Fibroblast of lung (primary cell): ENCODE measurements at regions not wholly inside any gene's neighbourhood (a gene's known extent, or its start where the extent isn't known, plus 50 kb on each side); places are given as distances from the start of the nearest gene placed in this dataset.
A peak's percentile ranks its signal among the peaks of the same experiment; 100 is the strongest.

Experiments used
- DNase-seq, 2 donors: peaks; one replicate each; pipeline versions ENCODE4 v3.0.0 to v3.0.0-alpha.2; 2010; ENCODE audit warnings: low read depth in 2 of 2
- H2AFZ ChIP-seq: 2 replicates; pipeline ENCODE4 v1.5.1; 2012; ENCODE audit warnings: low read length, control low read depth, inconsistent platforms
- H3K27ac ChIP-seq: 2 replicates; pipeline ENCODE4 v1.5.1; 2011; ENCODE audit warnings: low read length, control low read depth; ENCODE audit not compliant: insufficient read depth
- H3K27me3 ChIP-seq: 2 replicates; pipeline ENCODE4 v1.5.1; 2011; ENCODE audit warnings: mild to moderate bottlenecking, low read length; ENCODE audit not compliant: control insufficient read depth, insufficient read depth
- H3K36me3 ChIP-seq: 2 replicates; pipeline ENCODE4 v1.5.1; 2011; ENCODE audit warnings: low read length; ENCODE audit not compliant: control insufficient read depth, insufficient read depth
- H3K4me1 ChIP-seq: 2 replicates; pipeline ENCODE4 v1.5.1; 2011; ENCODE audit warnings: low read length; ENCODE audit not compliant: control insufficient read depth, insufficient read depth; ENCODE audit errors: extremely low read depth
- H3K4me2 ChIP-seq: 2 replicates; pipeline ENCODE4 v1.5.1; 2011; ENCODE audit warnings: low read length, control low read depth; ENCODE audit not compliant: insufficient read depth; ENCODE audit errors: extremely low read depth
- H3K4me3 ChIP-seq, 4 experiments: fragments of 200-600 bp in 1 of 4; sonication (generic) in 1 of 4; replicated peaks in 1 of 4; 2 replicates each; pipeline ENCODE4 v1.5.1; 2011 to 2016; ENCODE audit warnings: low read length in 4 of 4, low read depth in 3 of 4, mild to moderate bottlenecking in 3 of 4, control low read depth in 2 of 4, inconsistent platforms in 1 of 4, mixed read lengths in 1 of 4; ENCODE audit not compliant: insufficient read depth in 1 of 4; ENCODE audit errors: control extremely low read depth in 1 of 4
- H3K79me2 ChIP-seq: 2 replicates; pipeline ENCODE4 v1.5.1; 2012; ENCODE audit warnings: mild to moderate bottlenecking, low read length, inconsistent platforms; ENCODE audit not compliant: control insufficient read depth, insufficient read depth
- H3K9ac ChIP-seq: 2 replicates; pipeline ENCODE4 v1.5.1; 2011; ENCODE audit warnings: mild to moderate bottlenecking, low read length, control low read depth; ENCODE audit not compliant: insufficient read depth
- H3K9me3 ChIP-seq: 2 replicates; pipeline ENCODE4 v1.5.1; 2012; ENCODE audit warnings: low read depth, low read length; ENCODE audit not compliant: control insufficient read depth, insufficient read depth
- H4K20me1 ChIP-seq: 2 replicates; pipeline ENCODE4 v1.5.1; 2011; ENCODE audit warnings: low read length; ENCODE audit not compliant: control insufficient read depth, insufficient read depth; ENCODE audit errors: extremely low read depth
- EZH2 ChIP-seq: IDR thresholded peaks from 2 replicates; pipeline ENCODE4 v1.5.1; 2012; ENCODE audit warnings: low read length, control low read depth, mild to moderate bottlenecking; ENCODE audit errors: missing control alignments
- TF ChIP-seq, protein P1 (sequence below), 2 donors: IDR thresholded peaks in 1 of 2; conservative IDR thresholded peaks in 1 of 2; 1 replicate in 1 of 2; 2 replicates in 1 of 2; pipeline ENCODE4 v1.5.1; 2011 to 2012; ENCODE audit warnings: low read length in 2 of 2, control low read depth in 1 of 2, inconsistent platforms in 1 of 2, low read depth in 1 of 2, mild to moderate bottlenecking in 1 of 2

DNA sequence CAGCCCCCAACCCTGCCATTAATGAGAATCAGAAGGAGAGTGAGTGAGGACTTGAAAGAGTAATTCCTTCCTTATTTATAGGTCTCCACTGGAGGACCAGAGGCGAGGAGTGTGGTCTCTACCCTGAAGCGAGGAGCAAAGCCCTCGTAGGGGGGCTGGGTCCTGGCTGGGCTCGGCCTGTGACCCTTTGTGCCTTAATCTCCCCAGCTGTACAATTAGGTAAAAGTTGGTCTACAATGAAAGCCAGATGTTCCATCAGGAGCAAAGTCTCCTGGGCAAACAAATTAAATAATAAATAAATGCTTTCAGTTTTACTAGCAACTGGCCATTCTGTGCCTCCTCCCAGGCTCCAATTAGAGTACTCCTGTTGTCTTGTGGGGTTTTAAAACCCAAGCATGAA, 523.5 kb upstream of the SALL1 start:
- no peaks in the 10 kb centered on the region for H3K36me3 ChIP-seq
- no peaks in the 10 kb centered on the region for H3K9me3 ChIP-seq
- no peaks in the 10 kb centered on the region for H4K20me1 ChIP-seq
- no peak for DNase-seq
- no peak overlapping the region for H3K4me3 ChIP-seq
- H3K27me3 ChIP-seq, result no peaks in the 10 kb centered on the region
- no peak for TF ChIP-seq EZH2
- TF ChIP-seq, protein P1, sequence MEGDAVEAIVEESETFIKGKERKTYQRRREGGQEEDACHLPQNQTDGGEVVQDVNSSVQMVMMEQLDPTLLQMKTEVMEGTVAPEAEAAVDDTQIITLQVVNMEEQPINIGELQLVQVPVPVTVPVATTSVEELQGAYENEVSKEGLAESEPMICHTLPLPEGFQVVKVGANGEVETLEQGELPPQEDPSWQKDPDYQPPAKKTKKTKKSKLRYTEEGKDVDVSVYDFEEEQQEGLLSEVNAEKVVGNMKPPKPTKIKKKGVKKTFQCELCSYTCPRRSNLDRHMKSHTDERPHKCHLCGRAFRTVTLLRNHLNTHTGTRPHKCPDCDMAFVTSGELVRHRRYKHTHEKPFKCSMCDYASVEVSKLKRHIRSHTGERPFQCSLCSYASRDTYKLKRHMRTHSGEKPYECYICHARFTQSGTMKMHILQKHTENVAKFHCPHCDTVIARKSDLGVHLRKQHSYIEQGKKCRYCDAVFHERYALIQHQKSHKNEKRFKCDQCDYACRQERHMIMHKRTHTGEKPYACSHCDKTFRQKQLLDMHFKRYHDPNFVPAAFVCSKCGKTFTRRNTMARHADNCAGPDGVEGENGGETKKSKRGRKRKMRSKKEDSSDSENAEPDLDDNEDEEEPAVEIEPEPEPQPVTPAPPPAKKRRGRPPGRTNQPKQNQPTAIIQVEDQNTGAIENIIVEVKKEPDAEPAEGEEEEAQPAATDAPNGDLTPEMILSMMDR (conservative IDR thresholded peaks at IDR 0.05 in 1 of 2, IDR thresholded peaks at IDR 0.05 in 1 of 2; ENCODE audit: low read depth in 1 of 2, low read length in 2 of 2), result no peak
- no peak overlapping the region for H3K9ac ChIP-seq
- no peak overlapping the region for H3K4me2 ChIP-seq
- no peak overlapping the region for H2AFZ ChIP-seq
- H3K79me2 ChIP-seq, result no peaks in the 10 kb centered on the region
- no peaks in the 10 kb centered on the region for H3K4me1 ChIP-seq
- no peak overlapping the region for H3K27ac ChIP-seq

DNA sequence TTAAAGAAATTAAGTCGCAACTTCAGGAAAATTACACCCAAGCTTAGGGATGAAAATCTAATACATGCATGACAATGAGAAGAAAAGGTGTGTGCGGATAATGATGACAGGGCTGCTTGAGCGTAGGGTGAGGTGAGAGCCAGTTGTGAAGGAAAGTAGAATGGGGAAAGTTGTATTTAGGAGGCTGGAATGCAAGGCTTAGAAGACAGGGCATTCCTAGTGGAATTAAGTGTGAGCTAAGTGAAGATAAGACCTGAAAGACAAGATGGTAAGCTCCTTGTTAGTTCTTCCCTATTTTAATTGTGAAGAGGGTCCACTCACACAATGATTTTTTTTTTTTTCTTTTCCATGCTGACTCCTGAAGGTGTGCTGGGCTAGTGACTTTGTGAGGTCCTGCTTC, 519.5 kb upstream of the SALL1 start:
- H3K79me2 ChIP-seq, result no peaks in the 10 kb centered on the region
- H3K9ac ChIP-seq, result no peak overlapping the region
- H3K9me3 ChIP-seq, result no peaks in the 10 kb centered on the region
- H2AFZ ChIP-seq, result no peak overlapping the region
- no peaks in the 10 kb centered on the region for H3K27me3 ChIP-seq
- no peaks in the 10 kb centered on the region for H3K36me3 ChIP-seq
- no peaks in the 10 kb centered on the region for H4K20me1 ChIP-seq
- no peaks in the 10 kb centered on the region for H3K4me1 ChIP-seq
- H3K4me2 ChIP-seq, result no peak overlapping the region
- H3K27ac ChIP-seq, result no peak overlapping the region
- H3K4me3 ChIP-seq, result no peak overlapping the region
- no peak for DNase-seq
- TF ChIP-seq, protein P1 (conservative IDR thresholded peaks at IDR 0.05 in 1 of 2, IDR thresholded peaks at IDR 0.05 in 1 of 2; ENCODE audit: low read depth in 1 of 2, low read length in 2 of 2), result no peak
- TF ChIP-seq EZH2, result no peak

DNA sequence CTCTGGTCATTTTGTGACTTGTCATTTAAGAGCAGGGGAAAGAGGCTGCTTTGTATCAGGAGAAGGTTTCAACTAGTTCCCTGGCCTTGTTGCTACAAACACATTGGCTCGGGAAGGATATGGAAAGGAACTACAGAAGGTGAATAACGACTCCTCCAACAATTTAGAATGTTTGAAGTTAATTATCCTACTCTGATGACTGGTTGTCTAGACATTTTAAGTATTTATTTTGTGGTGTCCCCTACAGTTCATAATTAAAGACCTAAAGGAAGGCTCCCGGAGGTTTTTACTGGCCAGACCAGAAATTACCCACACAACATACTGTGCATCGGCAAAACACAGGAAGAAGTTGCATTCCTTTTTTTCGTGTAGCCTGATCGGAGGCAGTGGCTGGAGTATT, 515.8 kb upstream of the SALL1 start:
- Histone ChIP-seq H3K4me2 (no peak overlapping the region), H2AFZ (no peak overlapping the region)

More for the DNA sequence above, 515.8 kb upstream of the SALL1 start:
- Histone ChIP-seq H3K4me3 (no peak overlapping the region), H3K36me3 (no peaks in the 10 kb centered on the region), H3K27ac (no peak overlapping the region), H3K27me3 (no peaks in the 10 kb centered on the region), H3K4me1 (no peaks in the 10 kb centered on the region), H3K79me2 (no peaks in the 10 kb centered on the region), H3K9me3 (no peaks in the 10 kb centered on the region), H4K20me1 (no peaks in the 10 kb centered on the region), H3K9ac (no peak overlapping the region)
- TF ChIP-seq EZH2, result no peak
- TF ChIP-seq, protein P1 (conservative IDR thresholded peaks at IDR 0.05 in 1 of 2, IDR thresholded peaks at IDR 0.05 in 1 of 2; ENCODE audit: low read depth in 1 of 2, low read length in 2 of 2), result no peak
- peak in 1 of 2 donors; percentile 84 for DNase-seq
